Dedifferentiated amniotic fluid mesenchymal stem cell (primary cell): ENCODE measurements at regions not wholly inside any gene's neighbourhood (a gene's known extent, or its start where the extent isn't known, plus 50 kb on each side); places are given as distances from the start of the nearest gene placed in this dataset.

Experiments
- DNase-seq: peaks from one replicate; pipeline ENCODE4 v3.0.0-alpha.2; 2016; ENCODE audit errors: extremely low spot score

DNA sequence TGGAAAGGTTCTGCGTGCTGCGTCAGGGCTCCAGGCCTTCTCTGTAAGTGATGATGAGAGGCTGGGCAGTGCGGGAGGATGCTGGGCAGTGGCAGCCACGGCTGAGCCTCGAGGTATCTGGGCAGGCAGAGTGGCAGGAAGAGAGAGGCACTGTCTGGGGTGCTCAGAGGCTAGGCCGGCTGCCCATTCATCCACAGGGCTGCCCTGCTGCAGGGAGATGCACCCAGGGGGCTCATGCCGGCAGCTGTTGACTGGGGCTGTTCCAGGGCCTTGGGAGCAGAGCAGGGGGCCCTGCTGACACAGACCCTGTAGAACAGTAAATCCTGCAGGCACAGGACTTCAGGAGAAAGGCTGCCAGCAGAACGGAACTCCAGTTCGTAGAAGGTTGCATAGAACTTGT lies 88.8 kb downstream of the BOD1 start:
- no peak for DNase-seq

GRCh38 chr5:173524136-173524535 lies 92.3 kb downstream of the BOD1 start:
- no peak for DNase-seq

DNA sequence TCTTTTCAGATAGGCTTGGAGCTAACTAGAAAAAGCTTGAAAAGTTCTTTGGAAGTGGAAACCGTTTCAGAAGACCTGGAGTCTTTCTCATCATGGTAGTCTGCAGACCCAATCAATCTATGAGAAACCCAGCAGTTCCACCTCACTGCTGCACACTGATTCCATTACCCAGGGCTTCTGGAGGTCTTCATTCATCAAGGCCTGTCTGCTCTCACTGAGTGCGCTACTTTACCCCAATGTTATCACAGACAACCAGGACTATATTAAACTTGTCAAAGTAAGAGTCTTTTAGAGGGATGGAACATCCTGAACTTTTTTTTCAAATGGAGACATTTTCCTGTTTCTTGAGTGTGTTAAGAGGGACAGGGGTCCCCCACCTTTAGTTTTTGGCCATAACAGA lies 93.1 kb downstream of the BOD1 start:
- DNase-seq: no peak

DNA sequence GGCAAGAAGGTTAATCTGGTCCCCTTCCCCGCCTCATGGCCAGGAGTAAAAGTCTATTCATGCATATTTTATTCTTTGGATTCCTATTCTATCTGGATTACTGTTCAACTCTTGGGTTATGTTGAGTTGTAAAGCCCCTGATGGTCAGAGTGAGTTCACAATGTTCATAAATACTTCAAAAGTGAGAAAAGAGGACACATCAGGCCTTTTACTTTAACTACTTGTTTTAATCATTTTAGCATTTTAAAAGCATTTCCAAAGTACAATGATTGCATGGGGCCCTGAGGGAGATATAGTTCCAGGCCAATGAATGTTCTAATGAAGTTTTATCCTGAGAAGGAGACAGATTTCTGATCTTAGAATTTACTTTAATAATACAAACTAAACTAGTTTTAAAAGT lies 93.9 kb downstream of the BOD1 start:
- DNase-seq: no peak

DNA sequence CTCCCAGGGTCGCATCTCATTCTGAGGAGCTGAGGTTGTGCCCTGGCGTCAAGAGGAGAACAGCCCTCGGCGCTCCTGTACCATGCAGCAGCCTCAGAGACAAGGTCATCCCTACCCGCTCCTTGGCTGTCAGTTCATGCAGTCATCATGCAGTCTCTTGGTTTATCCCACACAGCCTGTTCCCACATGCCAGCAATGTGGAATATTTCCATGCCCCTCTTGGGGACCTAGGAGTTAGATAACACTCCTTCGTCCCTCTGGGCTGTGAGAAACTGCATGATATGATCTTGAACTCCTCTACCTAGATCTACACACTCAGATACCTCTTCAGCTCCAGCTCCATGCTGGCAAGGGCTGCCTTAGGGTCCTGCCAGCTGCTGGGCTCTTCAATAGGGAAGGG lies 97.6 kb downstream of the BOD1 start:
- no peak for DNase-seq

DNA sequence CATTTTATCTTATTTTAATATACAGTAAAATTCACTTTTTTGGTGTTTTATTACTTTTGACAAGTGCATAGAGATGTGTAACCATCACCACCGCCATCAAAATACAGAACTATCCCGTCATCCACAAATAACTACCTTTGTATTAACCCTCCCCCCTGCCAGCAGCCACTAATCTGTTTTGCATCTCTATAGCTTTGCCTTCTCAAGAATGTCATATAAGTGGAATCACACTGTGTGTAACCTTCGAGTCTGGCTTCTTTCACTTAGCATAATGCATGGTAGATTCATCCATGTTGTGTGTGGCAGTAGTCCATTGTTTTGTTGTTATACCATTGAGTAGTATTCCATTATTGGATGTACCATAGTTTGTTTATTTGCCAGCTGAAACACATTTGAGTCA lies 98.8 kb downstream of the BOD1 start:
- no peak for DNase-seq

DNA sequence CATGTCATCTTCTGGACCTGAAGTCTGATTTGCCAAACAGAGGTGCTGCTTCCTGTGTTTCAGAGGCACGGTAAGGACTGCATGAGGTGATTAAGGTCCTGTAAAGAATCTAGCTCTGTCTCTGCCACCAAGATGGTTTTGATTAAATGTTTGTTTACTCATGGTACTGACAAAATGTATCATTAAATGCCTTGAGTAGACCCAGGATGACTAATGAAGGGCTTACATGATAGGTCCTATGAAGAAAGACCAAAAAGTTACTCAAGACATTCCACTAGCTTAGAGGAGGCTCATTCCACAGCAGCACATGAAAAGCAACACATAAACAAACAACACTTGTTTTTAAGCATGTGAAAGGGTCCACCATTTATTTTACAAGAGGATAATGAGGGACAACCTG lies 100.9 kb downstream of the BOD1 start:
- DNase-seq: peak; percentile 88

GRCh38 chr5:173514661-173515060 lies 101.8 kb downstream of the BOD1 start:
- no peak for DNase-seq

DNA sequence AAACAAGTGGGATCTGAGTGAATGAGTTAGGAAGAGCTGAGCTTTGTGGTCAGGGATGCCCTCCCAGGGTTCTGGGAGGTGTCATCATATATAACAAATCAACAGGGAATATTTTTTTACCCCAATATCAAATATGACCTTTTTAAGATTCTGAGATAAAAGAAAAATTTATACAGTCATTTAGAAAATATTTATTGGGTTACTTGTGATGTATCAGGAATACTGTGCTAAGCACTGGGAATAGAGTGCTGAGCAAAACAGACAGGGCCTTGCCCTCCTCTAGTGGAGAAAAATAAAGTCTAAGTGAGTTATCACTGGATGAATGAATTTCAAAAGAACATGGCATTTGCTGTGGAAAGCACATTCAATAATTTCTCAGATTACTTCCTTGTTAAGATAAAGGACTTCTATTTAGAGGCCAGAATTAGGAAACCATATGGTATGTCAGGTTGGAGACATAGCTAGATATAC lies 102.9 kb downstream of the BOD1 start:
- no peak for DNase-seq

GRCh38 chr5:173512637-173513435 lies 103.6 kb downstream of the BOD1 start:
- DNase-seq: no peak

- no peak for DNase-seq
These were observed 107.4 kb downstream of the BOD1 start for GRCh38 chr5:173509060-173509459.

GRCh38 chr5:173507171-173507570 lies 109.3 kb downstream of the BOD1 start:
- DNase-seq: no peak

GRCh38 chr5:173505634-173506033 lies 110.8 kb downstream of the BOD1 start:
- no peak for DNase-seq

DNA sequence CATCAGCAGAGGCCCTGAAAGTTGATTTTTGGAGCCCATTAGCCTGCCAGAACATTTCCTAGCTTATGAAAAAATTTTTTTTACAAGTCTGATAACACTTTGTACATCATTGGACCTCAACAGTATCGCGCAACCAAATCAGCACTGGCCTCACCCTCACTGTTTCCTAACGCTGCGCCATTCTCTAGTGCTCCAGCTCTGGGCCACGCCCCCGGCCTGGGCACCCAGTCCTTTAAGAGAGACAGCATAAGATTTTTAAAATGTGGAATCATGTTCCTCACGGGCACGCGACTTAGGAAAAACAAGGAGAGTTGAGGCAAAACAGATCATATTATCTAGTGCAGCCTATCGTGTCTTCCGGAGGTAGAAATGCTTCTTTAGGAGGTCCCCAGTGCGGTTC lies 114.5 kb downstream of the BOD1 start:
- DNase-seq: no peak

GRCh38 chr5:173501271-173501670 lies 115.2 kb downstream of the BOD1 start:
- no peak for DNase-seq

DNA sequence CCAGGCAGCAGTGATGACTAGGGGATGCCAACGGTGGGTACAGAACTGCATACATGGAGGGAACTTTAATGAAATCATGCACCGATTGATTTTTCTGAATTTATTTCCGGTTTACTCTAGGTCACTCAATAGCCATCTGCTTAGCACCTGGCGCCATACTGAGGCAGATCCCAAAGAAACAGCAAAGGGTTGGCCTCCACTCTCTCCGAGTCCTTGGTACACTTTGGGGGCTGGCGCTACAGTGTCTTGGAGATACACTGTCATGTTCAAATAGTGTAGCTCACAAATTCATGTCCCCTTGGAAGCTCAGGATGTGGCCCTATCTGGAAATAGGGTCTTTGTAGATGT lies 116.3 kb downstream of the BOD1 start:
- DNase-seq: no peak

DNA sequence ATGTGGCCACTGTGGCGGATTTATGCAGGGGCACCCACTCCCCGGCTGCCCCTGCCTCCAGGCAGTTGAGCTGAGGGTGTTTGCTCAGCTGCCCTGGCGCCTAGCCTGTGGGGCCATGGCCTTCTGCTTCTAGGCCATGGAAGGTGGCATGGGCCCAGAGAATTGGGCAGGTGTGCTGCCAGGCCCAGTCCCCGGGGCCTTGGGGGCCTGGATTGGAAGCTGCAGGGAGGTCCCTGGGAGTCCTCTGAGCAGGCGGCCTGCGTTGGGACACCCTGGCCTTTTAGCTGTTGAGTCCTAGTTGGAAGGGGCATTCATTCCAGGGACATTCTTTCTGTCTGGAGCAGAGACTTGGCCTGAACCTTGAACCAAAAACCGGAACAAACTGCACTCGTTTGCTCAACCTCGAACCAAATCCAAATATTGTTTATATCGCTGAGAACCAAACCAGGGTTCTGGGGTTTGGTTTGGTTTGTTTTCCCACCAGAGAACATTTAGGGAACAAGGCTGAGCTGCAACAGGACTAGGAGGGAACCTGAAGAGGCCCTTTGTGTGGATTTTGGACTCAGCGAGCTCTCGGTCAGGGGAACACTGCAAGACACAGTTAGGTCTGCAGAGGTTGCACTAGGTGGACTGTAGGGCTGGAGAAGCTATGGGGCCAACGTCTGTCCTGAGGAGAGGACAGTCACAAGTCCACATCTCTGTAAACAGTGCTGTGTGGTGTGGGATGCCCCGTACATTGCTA lies 116.8 kb downstream of the BOD1 start:
- no peak for DNase-seq

DNA sequence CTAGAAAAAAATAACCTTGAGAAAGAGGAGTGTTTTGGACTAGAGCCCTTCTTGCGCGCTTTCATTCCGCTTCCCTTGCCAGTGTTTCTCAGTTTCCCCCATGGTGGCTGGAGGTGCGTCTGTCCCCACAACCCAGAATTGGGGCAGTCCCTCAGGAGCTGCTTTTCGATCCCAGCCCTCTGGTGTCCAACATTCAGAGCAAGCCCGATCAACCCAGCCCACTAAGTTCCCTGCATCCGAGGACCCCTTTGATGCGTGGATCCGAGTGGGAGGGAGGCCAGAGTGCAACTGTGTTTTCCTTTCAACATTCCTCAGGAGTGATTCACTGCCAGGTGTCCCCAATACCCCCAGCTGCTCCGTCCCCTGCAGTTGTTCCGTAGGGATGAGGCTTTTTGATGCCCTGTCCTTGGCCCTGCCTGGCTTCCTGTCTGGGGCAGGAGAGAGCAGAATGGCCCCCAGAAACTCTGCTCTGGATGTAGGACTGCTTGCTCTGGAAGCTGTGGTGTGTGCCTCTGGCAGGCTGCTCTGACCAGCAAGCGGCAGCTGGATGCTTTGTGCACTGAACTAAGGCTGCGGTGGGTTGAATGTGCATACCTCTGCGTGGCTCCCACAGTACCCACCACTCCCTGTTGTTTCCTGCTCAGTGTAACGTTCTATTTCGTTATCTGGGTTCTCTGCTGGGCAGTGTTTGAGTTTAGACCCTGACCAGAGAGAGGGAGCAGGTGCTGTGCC lies 117.5 kb downstream of the BOD1 start:
- DNase-seq: no peak

DNA sequence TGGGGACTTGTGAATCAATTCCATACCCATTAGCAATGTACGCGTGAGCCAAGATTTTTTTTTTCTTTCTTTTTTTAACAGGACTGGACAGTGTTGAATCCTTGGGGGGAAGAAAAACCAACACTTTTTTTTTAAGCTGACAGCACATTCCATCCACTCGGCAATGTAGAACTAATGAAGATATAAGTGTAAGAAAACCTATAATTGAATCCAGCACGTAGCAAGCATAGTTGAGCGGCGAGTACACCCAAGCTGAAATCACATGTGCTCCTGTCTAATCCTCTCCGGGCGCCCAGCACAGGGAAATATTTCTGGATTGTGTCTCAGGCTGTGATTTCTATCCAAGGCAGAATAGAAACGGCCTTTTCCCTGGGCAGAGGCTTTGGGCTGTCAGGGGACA lies 118.2 kb downstream of the BOD1 start:
- DNase-seq: peak; percentile 71

DNA sequence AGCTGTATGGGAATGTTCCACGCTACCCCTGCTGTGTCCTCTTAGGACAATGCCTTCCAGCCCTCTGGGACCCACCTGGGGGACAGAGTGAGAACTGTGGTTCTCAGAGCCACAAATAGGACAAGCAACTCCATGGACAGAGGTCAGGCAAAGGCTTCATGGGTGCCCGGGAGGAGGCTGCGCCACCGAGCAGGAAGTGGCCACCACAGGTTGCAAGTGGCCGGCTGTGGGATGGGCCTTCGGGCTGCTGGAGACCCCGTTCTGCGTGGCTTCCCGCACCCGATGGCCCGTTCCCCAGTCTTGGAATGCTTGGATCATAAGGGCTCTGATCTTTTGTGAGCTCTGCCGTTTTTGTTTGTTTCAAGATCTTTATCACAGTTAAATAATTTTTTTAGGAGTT lies 118.8 kb downstream of the BOD1 start:
- no peak for DNase-seq

DNA sequence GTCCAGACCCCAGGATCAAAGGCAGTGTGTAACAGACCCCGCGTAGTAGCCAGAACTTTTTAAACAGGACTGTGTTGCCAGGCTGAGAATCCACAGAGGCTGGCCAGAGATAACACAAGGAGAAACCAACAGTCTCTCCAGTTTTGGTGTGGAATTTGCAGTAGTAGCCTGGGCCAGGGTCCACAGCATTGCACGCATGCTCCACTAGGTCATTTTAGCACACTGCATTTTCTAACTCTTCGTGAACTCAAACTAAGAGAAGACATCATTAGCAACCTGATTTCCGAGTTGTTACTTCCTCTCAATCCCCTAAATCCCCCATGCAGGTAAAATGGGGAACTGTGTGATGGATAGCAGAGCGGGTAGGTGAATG lies 119.6 kb downstream of the BOD1 start:
- no peak for DNase-seq

GRCh38 chr5:173496129-173496882 lies 120.1 kb downstream of the BOD1 start:
- DNase-seq: no peak
